AG20443 (cell line): ENCODE measurements at regions not wholly inside any gene's neighbourhood (a gene's known extent, or its start where the extent isn't known, plus 50 kb on each side); places are given as distances from the start of the nearest gene placed in this dataset.
"Not testable (repeated sequence)": the region's sequence is repeated elsewhere in the genome, so short reads cannot be mapped to it uniquely, and the experiment has no call there.

Source experiments
- DNase-seq: peaks from one replicate; pipeline ENCODE4 v3.0.0; 2012; ENCODE audit warnings: low spot score, mixed read lengths

GRCh38 chr2:7530001-7530400, 612.8 kb downstream of the RNF144A start:
- DNase-seq: no peak

- no peak for DNase-seq
Observed at GRCh38 chr2:7539077-7539476, 621.9 kb downstream of the RNF144A start.

- peak; percentile 17 for DNase-seq
Observed at GRCh38 chr2:7539760-7540159, 622.5 kb downstream of the RNF144A start.

GRCh38 chr2:7552825-7553570, 635.8 kb downstream of the RNF144A start:
- no peak for DNase-seq

GRCh38 chr2:7555260-7555659, 638.0 kb downstream of the RNF144A start:
- no peak for DNase-seq

- no peak for DNase-seq
Observed at GRCh38 chr2:7557376-7557775, 640.2 kb downstream of the RNF144A start.

GRCh38 chr2:7559791-7560190, 642.6 kb downstream of the RNF144A start:
- no peak for DNase-seq

- no peak for DNase-seq
Observed at GRCh38 chr2:7566382-7566881, 649.2 kb downstream of the RNF144A start.

GRCh38 chr2:7567116-7567515, 649.9 kb downstream of the RNF144A start:
- not testable (repeated sequence) for DNase-seq

GRCh38 chr2:7567646-7568045, 650.4 kb downstream of the RNF144A start:
- no peak for DNase-seq

GRCh38 chr2:7570247-7570646, 653.0 kb downstream of the RNF144A start:
- no peak for DNase-seq

- DNase-seq: no peak
Observed at GRCh38 chr2:7571701-7572100, 654.5 kb downstream of the RNF144A start.

- no peak for DNase-seq
Observed at GRCh38 chr2:7572450-7572849, 655.2 kb downstream of the RNF144A start.

- no peak for DNase-seq
Observed at GRCh38 chr2:7573166-7573825, 656.1 kb downstream of the RNF144A start.

- DNase-seq: no peak
Observed at GRCh38 chr2:7574385-7574784, 657.2 kb downstream of the RNF144A start.

GRCh38 chr2:7577769-7578168, 660.6 kb downstream of the RNF144A start:
- DNase-seq: no peak

- DNase-seq: no peak
Observed at GRCh38 chr2:7584017-7584416, 666.8 kb downstream of the RNF144A start.

- DNase-seq: no peak
Observed at GRCh38 chr2:7586898-7587297, 669.7 kb downstream of the RNF144A start.

- DNase-seq: no peak
Observed at GRCh38 chr2:7588295-7588694, 671.1 kb downstream of the RNF144A start.

- DNase-seq: no peak
Observed at GRCh38 chr2:7592618-7593140, 675.5 kb downstream of the RNF144A start.

- peak; percentile 14 for DNase-seq
Observed at GRCh38 chr2:7593360-7593759, 676.1 kb downstream of the RNF144A start.

GRCh38 chr2:7594211-7594610, 677.0 kb downstream of the RNF144A start:
- DNase-seq: no peak

GRCh38 chr2:7595206-7595605, 678.0 kb downstream of the RNF144A start:
- DNase-seq: no peak
